Urothelium cell line (cell line): ENCODE measurements at regions not wholly inside any gene's neighbourhood (a gene's known extent, or its start where the extent isn't known, plus 50 kb on each side); places are given as distances from the start of the nearest gene placed in this dataset.

ENCODE experiments used
- DNase-seq: peaks from one replicate; pipeline ENCODE4 v3.0.0; 2011; ENCODE audit warnings: low spot score, mixed read lengths
- FAIRE-seq: peaks from 2 replicates; lab custom pipeline; 2011; peaks lifted over from hg19 to GRCh38; lab: Jason Lieb, UNC

GRCh38 chr12:124400124-124400523 lies 105.2 kb downstream of the RFLNA start:
- DNase-seq: no peak

GRCh38 chr12:124399622-124400021 lies 104.7 kb downstream of the RFLNA start:
- no peak for FAIRE-seq
- DNase-seq: no peak

More at GRCh38 chr12:124400124-124400523, 105.2 kb downstream of the RFLNA start:
- no peak for FAIRE-seq

GRCh38 chr12:124398578-124399227 lies 103.8 kb downstream of the RFLNA start:
- no peak for FAIRE-seq

DNA sequence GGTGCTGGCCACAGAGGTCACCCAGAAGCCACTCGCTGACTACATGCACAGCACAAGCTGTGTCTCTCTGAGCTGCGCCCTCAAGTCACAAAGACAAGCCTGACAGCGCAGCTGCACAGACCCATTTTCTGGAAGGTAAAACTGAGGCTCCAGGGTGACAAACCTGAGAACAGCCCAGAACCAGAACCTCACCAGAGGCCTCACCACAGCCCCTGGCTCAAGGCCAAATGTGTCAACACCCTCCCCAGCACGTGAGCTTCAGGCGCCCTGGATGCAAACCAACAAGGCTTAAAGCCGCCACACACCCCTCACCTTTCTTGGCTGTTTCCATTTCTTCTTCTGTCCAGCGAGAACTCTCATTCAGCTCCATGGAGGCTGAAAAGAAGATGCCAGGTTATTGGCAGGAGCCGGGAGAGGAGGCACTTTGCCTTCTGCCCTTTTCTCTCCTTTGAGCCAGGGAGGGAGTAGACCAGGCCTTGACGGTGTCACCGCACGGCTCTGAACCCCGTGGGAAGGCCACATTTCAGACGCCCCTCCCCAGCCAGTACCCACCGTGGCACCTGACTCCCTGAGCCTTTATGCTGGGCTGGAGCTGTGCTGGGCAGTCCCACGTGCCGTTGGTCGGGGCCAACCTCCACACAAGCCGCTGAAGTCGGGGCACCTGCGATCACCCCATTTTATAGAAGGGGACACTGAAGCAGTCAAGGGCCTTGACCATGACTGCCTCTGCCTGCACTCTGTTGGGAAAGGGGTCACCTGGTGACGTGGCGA lies 103.1 kb downstream of the RFLNA start:
- no peak for FAIRE-seq
- no peak for DNase-seq

More at GRCh38 chr12:124398578-124399227, 103.8 kb downstream of the RFLNA start:
- DNase-seq: no peak

GRCh38 chr12:124397399-124397679 lies 102.4 kb downstream of the RFLNA start:
- no peak for FAIRE-seq
- DNase-seq: no peak

GRCh38 chr12:124396544-124397398 lies 101.9 kb downstream of the RFLNA start:
- DNase-seq: no peak
- FAIRE-seq: no peak

DNA sequence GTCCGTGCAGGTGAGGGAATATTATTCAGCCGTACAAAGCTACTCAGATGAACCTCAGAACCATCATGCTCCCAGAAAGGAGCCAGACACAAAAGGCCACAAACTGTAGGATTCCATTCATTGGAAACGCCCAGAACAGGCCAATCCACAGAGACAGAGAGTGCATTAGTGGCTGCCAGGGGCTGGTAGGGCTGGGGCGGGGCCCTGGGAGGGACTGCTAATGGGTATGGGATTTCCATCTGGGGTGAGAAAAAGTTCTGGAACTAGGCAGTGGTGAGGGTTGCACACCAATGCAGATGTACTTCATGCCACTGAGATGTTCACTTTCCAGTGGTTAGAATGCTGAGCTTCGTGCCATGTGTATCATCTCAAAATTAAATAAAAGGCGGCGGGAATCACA lies 101.1 kb downstream of the RFLNA start:
- FAIRE-seq: no peak
- DNase-seq: no peak

GRCh38 chr12:124395284-124395752 lies 100.4 kb downstream of the RFLNA start:
- no peak for DNase-seq
- no peak for FAIRE-seq

- DNase-seq (no peak), FAIRE-seq (no peak)
Measured at GRCh38 chr12:124394462-124395128, 99.7 kb downstream of the RFLNA start.

GRCh38 chr12:124393831-124394230 lies 98.9 kb downstream of the RFLNA start:
- FAIRE-seq (no peak), DNase-seq (no peak)

- no peak for FAIRE-seq
- no peak for DNase-seq
Measured at GRCh38 chr12:124393414-124393790, 98.5 kb downstream of the RFLNA start.

- DNase-seq: peak; percentile 71
- FAIRE-seq: peak; percentile 35
Measured at GRCh38 chr12:124392667-124393413, 97.9 kb downstream of the RFLNA start.

GRCh38 chr12:124392271-124392666 lies 97.4 kb downstream of the RFLNA start:
- DNase-seq: no peak
- no peak for FAIRE-seq

GRCh38 chr12:124391340-124392261 lies 96.7 kb downstream of the RFLNA start:
- DNase-seq (no peak), FAIRE-seq (peak; percentile 13)

GRCh38 chr12:124390442-124391097 lies 95.7 kb downstream of the RFLNA start:
- FAIRE-seq (no peak), DNase-seq (peak; percentile 53)

DNA sequence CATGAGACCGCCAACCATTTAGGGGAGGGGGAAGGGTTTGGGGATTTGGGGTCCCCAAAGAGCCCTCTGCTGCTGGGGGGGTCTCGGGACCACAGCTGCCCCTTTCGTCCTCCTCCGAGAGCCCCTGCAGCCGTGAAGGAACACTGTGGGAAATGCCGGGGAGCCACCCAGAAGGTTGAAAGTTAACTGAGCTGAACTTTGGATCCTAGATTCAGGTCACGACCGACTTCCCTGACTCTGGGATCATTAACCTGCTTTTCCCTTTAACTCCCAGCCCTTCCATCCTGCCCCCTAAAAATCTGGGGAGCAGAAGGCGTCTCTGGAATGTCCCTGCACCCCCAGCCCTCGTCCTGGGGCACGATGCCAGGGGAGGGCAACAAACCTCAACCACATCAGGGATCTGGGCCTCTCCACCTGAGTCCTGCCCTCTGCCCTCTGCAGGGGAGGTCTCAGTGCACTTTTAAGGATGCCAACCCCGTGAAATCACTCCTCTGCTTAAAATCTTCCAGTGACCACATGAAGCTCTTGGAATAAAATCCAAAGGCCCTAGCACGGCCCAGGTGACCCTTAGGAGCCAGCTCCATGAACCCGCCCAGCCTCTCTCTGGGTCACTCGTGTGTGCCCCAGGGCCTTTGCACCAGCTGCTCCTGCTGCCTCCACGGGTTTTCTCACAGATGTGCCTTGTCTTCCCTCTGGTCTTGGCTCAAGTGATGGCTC lies 95.0 kb downstream of the RFLNA start:
- FAIRE-seq (no peak), DNase-seq (no peak)

GRCh38 chr12:124389138-124389724 lies 94.3 kb downstream of the RFLNA start:
- DNase-seq (peak; percentile 79), FAIRE-seq (peak; percentile 61)

GRCh38 chr12:124388679-124389137 lies 93.8 kb downstream of the RFLNA start:
- FAIRE-seq: no peak
- peak; percentile 86 for DNase-seq
